GM12878 (cell line): ENCODE measurements at regions not wholly inside any gene's neighbourhood (a gene's known extent, or its start where the extent isn't known, plus 50 kb on each side); places are given as distances from the start of the nearest gene placed in this dataset.

Experiments used
- ATAC-seq: fragments of 200-7000 bp; cut with Tn5 transposase; 3 replicates; pipeline ENCODE4 v1.9.1; 2020; ENCODE audit warnings: mild to moderate bottlenecking, moderate library complexity
- BruUV-seq: library from RNA; stranded (reverse); fragments of 400-500 nt; replicated peaks from 2 replicates; lab custom pipeline; 2021; lab: Mats Ljungman, UMichigan
- CTCF ChIA-PET: fragments of 300-600 bp; sonication (Branson Sonifier 250); formaldehyde crosslinking; extraction: SDS; loops from one replicate; lab custom pipeline; 2021; ENCODE audit warnings: inconsistent platforms; lab: Yijun Ruan, JAX
- POLR2A ChIA-PET: fragments of 350-600 bp; formaldehyde crosslinking; extraction: SDS; loops from one replicate; lab custom pipeline; 2021; ENCODE audit warnings: inconsistent platforms; lab: Charles Lee
- RAD21 ChIA-PET: fragments of 300-600 bp; sonication (Branson Sonifier 250); formaldehyde crosslinking; loops from one replicate; lab custom pipeline; 2023; ENCODE audit warnings: antibody characterized with exemption; ENCODE audit not compliant: unreplicated experiment; lab: Charles Lee
- SMC1A ChIA-PET: fragments of 300-600 bp; sonication (Branson Sonifier 250); formaldehyde crosslinking; loops from one replicate; lab custom pipeline; 2023; ENCODE audit not compliant: unreplicated experiment, uncharacterized antibody; lab: Charles Lee
- DNase-seq: peaks from one replicate; pipeline ENCODE4 v3.0.0-alpha.2; 2011; ENCODE audit warnings: low read depth, low spot score
- FAIRE-seq: peaks from 3 replicates; lab custom pipeline; 2011; peaks lifted over from hg19 to GRCh38; lab: Jason Lieb, UNC
- H2AFZ ChIP-seq: 2 replicates; pipeline ENCODE4 v1.6.0; 2011; ENCODE audit warnings: low read depth, low read length, control low read depth; ENCODE audit not compliant: control insufficient read depth
- H3K27ac ChIP-seq: 2 replicates; pipeline ENCODE4 v1.5.1; 2011; ENCODE audit warnings: control low read depth; ENCODE audit not compliant: control insufficient read depth, insufficient read depth
- H3K27me3 ChIP-seq, 2 experiments: replicated peaks in 1 of 2; 2 replicates each; pipeline versions ENCODE4 v1.6.0 to v1.6.1; 2011; ENCODE audit warnings: low read length in 1 of 2; ENCODE audit not compliant: control insufficient read depth in 2 of 2, insufficient read depth in 2 of 2
- H3K36me3 ChIP-seq, 2 experiments: 2 replicates each; pipeline ENCODE4 v1.5.1; 2011; ENCODE audit warnings: low read length in 1 of 2; ENCODE audit not compliant: control insufficient read depth in 2 of 2, insufficient read depth in 2 of 2
- H3K4me1 ChIP-seq: 2 replicates; pipeline ENCODE4 v1.6.1; 2011; ENCODE audit warnings: mild to moderate bottlenecking, low read length, moderate library complexity, mixed read lengths; ENCODE audit not compliant: control insufficient read depth, insufficient read depth
- H3K4me2 ChIP-seq: 2 replicates; pipeline ENCODE4 v1.6.0; 2011; ENCODE audit warnings: control low read depth; ENCODE audit not compliant: control insufficient read depth, insufficient read depth
- H3K4me3 ChIP-seq: fragments of 200-600 bp; sonication (generic); 2 replicates; pipeline ENCODE4 v1.5.1; 2016
- H3K79me2 ChIP-seq: 2 replicates; pipeline ENCODE4 v1.6.0; 2011; ENCODE audit warnings: low read length; ENCODE audit not compliant: control insufficient read depth, insufficient read depth
- H3K9ac ChIP-seq: 2 replicates; pipeline ENCODE4 v1.8.0; 2011; ENCODE audit warnings: low read length, control low read depth, mixed read lengths; ENCODE audit not compliant: control insufficient read depth, insufficient read depth
- H3K9me3 ChIP-seq: replicated peaks from 3 replicates; pipeline ENCODE4 v1.5.1; 2011; ENCODE audit warnings: mild to moderate bottlenecking, low read length; ENCODE audit not compliant: control insufficient read depth, insufficient read depth
- H4K20me1 ChIP-seq: 2 replicates; pipeline ENCODE4 v1.6.0; 2011; ENCODE audit not compliant: control insufficient read depth, insufficient read depth
- CHD1 ChIP-seq: IDR thresholded peaks from 2 replicates; pipeline ENCODE4 v1.6.1; 2012; ENCODE audit warnings: low read depth, low read length, improper control_type of control experiment
- CREM ChIP-seq: IDR thresholded peaks from 2 replicates; pipeline ENCODE4 v1.6.1; 2014; ENCODE audit warnings: antibody characterized with exemption, low read depth
- E4F1 ChIP-seq: fragments of 450-650 bp; IDR thresholded peaks from 2 replicates; pipeline ENCODE4 v1.6.1; 2018; ENCODE audit warnings: borderline replicate concordance, mild to moderate bottlenecking; ENCODE audit not compliant: partially characterized antibody
- HDGF ChIP-seq: fragments of 450-650 bp; IDR thresholded peaks from 2 replicates; pipeline ENCODE4 v1.6.1; 2016; ENCODE audit warnings: antibody characterized with exemption
- JUNB ChIP-seq: IDR thresholded peaks from 2 replicates; pipeline ENCODE4 v1.6.1; 2016; ENCODE audit warnings: antibody characterized with exemption, mild to moderate bottlenecking
- LARP7 ChIP-seq: fragments of 450-650 bp; IDR thresholded peaks from 2 replicates; pipeline ENCODE4 v1.6.1; 2017; ENCODE audit warnings: mild to moderate bottlenecking
- MEF2A ChIP-seq: IDR thresholded peaks from 2 replicates; pipeline ENCODE4 v1.6.1; 2011; ENCODE audit warnings: low read depth, mild to moderate bottlenecking, low read length, moderate library complexity; ENCODE audit not compliant: insufficient read depth
- NFYA ChIP-seq: IDR thresholded peaks from 2 replicates; pipeline ENCODE4 v1.6.1; 2011; ENCODE audit warnings: low read depth, mild to moderate bottlenecking, low read length, improper control_type of control experiment, borderline replicate concordance
- RB1 ChIP-seq: fragments of 450-650 bp; formaldehyde crosslinking; IDR thresholded peaks from 2 replicates; pipeline ENCODE4 v1.6.1; 2017; ENCODE audit warnings: mild to moderate bottlenecking, borderline replicate concordance
- TAF1 ChIP-seq: IDR thresholded peaks from 2 replicates; pipeline ENCODE4 v1.6.1; 2011; ENCODE audit warnings: mild to moderate bottlenecking, low read depth, low read length, borderline replicate concordance
- ZNF207 ChIP-seq: fragments of 450-650 bp; IDR thresholded peaks from 2 replicates; pipeline ENCODE4 v1.6.1; 2014; ENCODE audit warnings: antibody characterized with exemption, mild to moderate bottlenecking, borderline replicate concordance
- WGBS: methylation state at CpG from one replicate; pipeline ENCODE4 v1.1.6; 2016; ENCODE audit warnings: low lambda C conversion rate; ENCODE audit not compliant: insufficient replicate concordance, insufficient coverage; ENCODE audit errors: missing lambda C conversion rate; 5-methylcytosine and 5-hydroxymethylcytosine counted together
- in situ Hi-C: fragments of 300-500 bp; cut with MboI; formaldehyde crosslinking; loops from 9 replicates; pipeline ENCODE4 v1.14.3; 2018; ENCODE audit warnings: mixed read lengths
- intact Hi-C: fragments of 100-400 bp; cut with micrococcal nuclease; formaldehyde crosslinking; loops from one replicate; pipeline ENCODE4 v1.14.2; 2022; ENCODE audit not compliant: unreplicated experiment

- TF ChIP-seq E4F1 (no peak), MEF2A (no peak), NFYA (no peak), JUNB (no peak), CREM (no peak), ZNF207 (no peak), CHD1 (no peak)
Observed at GRCh38 chr18:64234321-64234720, 85.4 kb upstream of the LINC00305 start (continued).

- 4% methylated on average over 1 of the region's 1 CpG for WGBS
- in situ Hi-C loops = no loop called here
- Histone ChIP-seq H3K4me1 (no peaks in the 10 kb centered on the region), H3K27ac (no peak overlapping the region), H2AFZ (no peak overlapping the region), H3K36me3 (no peaks in the 10 kb centered on the region), H3K4me2 (no peak overlapping the region), H3K4me3 (no peak overlapping the region), H3K27me3 (no peaks in the 10 kb centered on the region), H3K9me3 (no peaks in the 10 kb centered on the region), H3K79me2 (no peaks in the 10 kb centered on the region), H4K20me1 (no peaks in the 10 kb centered on the region), H3K9ac (no peak overlapping the region)
- ChIA-PET SMC1A (interaction anchor here (1.2 to 1.8 kb wide), 4 partner anchors 10 to 31 kb away, joined by 3 to 5 read pairs (median 4); no protein-coding TSS in a partner anchor), RAD21 (no interaction called here), CTCF (interaction anchor here (0.9 kb wide), 1 partner anchor 114 kb away, joined by 3 read pairs; no protein-coding TSS in a partner anchor), POLR2A (no interaction called here)
- FAIRE-seq = no peak
- intact Hi-C loops = no loop called here
- no peak for ATAC-seq
- DNase-seq = no peak
- BruUV-seq = no TSS peak
- no peak for TF ChIP-seq LARP7
- TF ChIP-seq RB1 = no peak
- TF ChIP-seq TAF1 = no peak
- no peak for TF ChIP-seq HDGF
Observed at GRCh38 chr18:64233851-64234250, 85.0 kb upstream of the LINC00305 start.
